GM19023 (cell line): ENCODE measurements at regions not wholly inside any gene's neighbourhood (a gene's known extent, or its start where the extent isn't known, plus 50 kb on each side); places are given as distances from the start of the nearest gene placed in this dataset.

Source experiments
- ATAC-seq: cut with Tn5 transposase; IDR thresholded peaks from one replicate; pipeline ENCODE4 v1.9.1; 2021; ENCODE audit warnings: mild to moderate bottlenecking, moderate library complexity; ENCODE audit not compliant: unreplicated experiment

DNA sequence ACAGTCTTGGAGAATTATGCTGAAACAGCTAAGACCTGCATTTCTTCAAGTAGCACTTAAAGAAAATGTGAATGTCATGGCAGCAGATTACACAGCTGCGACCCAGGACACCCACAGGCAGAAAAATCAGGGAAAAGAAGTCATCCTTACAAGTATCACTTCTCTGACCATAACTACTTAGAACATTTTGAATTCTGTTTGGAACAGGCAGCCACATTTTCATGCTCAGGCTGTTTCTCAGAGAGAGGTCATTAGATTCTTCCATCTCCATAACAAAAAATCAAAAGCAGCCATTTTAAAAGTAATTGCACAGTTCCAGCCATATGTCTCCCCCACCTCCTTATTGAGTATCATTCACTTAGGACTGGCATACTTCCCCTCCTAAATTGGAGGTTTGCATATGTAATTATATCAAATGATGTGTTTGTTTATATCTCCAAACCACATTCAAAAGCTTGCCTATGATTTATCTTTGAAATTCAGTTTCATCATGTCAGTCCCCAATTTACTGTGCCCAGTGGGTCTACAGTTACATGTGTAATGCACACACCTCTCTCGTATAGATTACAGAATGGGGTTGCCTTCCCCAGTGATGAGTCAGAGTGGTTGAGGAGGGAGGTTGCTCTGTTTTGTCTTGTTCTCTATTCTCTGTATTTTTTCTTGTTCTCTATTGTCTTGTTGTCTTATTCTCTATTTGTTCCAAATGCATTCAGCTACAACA, 276.5 kb upstream of the MTNR1B start:
- no peak for ATAC-seq

DNA sequence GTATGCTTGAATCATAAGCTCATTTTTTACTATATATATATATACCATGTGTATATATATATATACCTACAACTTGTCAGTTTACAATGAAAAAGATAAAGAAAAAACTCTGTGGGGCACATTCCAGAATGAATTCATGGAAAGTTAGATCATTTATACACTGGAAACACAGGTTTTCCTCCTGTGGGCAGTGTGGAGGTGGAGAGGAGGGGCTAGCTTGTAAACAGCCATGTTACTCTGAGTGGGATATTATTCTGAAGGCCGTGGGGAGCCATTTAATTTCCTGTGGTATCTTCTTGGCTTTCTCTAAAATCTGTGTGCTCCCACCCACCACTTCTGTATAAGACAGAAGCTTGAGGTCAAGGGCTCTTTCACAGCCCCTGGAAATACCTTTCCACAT, 273.4 kb upstream of the MTNR1B start:
- no peak for ATAC-seq

DNA sequence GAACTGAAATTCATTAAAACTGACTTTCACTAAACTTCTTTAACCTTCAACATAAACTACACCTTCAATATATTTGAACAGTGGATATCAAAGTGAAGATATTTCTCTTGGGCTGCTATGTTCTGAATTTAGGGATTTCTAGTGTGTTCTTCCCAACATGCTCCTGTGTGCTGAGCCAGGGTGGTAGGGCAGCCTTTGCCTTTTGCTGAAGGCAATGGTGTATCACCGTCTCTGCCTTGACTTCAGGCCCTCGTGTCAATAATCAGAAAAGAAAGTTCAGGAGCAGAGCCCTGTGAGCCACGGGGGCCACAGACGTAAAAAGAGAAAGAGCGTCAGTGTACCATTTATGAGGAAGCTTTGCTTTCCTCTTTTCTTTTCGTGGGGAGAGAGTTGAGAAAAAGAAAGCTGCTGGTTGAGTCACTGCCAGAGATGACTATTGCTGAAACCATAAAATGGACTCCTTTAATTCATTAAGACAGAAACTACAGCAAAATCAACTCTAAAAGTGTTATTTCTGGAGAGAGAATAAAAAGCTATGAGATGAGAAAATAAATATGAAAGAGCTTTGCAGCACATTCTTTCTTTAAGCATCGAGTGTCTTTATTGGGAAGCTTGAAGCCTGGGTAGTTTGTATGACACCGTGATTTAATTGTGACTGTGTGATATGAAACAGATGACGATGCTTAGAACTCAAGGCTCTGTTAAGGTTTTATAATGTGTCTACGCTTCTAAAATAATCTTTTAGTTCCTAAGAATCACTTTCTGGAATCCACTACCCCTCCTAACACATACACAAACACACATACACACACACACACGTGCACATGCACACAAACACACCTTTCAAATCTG, 271.8 kb upstream of the MTNR1B start:
- no peak for ATAC-seq

DNA sequence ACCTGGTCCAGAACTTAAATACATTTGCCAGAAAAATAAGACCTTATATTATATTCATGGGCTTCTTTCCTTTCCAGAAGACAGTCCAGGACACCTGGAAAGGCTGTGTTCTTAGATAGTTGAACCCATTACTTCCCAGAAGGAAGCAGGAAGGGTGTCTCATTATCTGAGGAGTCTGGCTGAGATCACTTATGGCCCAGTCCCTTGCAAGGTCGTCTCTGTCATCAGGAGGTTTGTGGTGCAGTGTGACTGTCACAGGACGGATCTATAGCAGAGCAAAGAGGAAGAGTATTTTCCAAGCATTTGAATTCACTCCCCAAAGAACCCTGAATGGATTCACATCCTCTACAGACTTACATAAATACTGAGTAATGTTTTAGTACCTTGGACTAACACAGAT, 270.7 kb upstream of the MTNR1B start:
- no peak for ATAC-seq

DNA sequence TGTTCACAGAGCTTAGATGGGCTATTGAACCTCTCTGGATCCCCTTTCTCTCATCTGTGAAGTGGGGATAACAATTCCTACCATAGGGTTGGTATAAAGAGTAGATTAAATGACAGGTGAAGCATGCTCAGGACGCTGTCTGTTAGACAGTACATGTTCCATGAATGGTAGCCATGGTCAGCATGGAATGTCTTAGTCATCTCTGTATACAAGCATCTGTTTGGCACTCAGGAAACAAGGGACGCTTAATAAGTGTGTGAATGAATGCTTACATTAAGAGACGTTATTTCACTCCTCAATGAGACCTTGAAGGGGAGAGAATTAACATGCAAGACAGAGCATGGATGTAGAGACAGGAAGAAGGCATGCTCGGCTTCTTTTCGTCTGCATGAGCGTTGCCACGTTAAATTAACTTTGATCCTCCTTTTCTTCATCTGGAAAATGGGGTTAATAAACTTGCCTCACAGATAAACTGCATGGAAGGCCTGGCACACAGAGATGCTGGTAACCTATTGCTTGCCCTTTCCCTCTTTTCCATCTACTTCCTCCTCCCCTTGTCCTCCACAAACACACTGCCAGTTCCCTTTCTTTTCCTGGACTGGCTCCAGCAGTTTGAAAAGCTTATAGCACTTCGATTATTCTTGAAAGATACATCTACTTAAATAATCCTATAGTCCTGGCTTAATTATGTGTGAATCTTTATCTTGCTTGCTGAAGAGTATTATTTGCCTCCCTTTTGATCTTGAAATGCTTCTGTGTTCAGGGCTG, 267.2 kb upstream of the MTNR1B start:
- no peak for ATAC-seq

DNA sequence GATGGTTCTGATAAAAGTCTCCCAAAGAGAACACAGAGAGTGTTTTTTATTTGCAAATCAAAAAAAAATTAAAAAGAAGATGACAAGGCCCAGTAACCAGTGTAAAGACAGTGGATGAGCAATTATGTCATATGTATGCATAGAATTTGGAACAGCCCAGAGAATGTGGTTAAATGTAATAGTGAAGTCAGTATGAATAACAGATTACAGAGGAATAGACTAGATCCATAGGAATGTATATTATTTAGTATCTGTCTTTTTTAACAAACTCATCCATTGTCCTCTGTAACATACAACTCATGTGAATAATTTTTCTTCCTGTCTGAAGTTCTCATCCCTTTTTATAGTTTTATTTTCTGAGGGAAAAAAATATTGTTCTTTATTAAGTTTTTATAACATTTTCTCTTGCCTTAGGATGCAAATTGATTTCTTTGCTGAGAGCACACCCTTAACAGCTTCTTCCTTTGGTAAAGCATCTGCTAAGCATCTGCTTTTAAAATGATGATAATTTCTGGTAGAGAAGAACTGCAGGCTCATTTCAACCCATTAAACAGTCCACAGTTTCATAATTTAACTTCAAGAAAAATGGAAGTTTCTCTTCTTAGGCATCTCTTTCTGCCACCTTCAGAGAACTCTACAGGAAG, 266.5 kb upstream of the MTNR1B start:
- no peak for ATAC-seq

DNA sequence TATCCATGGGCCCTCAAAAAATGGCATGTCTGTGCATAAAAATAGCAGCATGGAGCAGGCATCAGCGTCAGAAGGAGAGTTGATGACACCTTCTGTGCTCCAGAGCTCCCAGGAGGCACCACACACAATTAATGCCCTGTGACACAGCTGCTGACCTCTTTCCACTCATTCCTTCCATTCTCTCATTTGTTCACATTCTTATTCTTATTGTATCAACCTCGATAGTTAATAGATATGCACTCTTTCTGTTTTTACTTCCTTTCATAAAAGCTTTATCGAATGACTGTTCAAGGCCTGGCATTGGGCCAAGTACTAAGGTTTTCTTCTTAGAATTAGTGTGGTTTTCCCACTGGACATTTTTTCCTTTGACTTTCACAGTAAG, 266.0 kb upstream of the MTNR1B start:
- ATAC-seq = no peak

DNA sequence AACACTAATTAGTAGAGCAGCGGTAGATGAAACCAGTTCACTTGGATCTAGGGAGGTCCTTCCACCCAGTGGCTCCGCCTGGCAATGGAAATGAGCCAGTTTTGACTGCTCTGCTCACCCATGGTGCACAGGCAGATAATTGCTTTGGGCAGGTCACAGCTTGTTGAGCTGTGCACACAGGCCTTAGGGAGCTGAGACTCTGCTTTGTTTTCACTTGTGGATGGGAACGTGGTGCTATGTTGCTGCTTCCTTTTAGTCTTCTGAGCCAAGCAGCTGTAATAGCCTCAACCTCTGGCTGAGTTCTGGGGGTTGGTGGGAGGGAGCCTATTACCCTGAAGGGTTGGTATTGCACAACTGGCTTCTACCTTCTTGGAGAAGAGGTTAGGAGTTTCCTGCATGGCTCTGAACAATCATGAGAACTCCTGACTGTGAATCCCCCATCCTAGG, 262.3 kb upstream of the MTNR1B start:
- no peak for ATAC-seq

DNA sequence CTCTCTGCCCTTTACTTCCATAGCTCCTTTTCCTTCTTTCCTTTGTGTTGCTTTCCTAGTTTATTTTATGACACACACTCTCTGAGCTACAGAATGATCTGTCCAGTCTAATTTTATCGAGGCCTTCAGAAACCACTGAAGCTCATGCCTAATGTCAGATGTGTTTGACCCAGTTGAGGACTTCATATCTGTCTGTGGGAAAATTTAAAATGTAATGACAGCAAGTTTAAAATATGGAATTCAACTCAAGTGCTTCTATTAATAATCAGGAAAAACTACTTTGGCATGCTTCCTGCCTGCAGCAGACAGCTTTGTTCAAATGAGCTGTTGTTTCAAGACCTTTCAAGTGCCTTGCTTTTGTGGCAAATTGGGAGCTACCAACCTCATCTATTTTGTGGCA, 261.8 kb upstream of the MTNR1B start:
- no peak for ATAC-seq

DNA sequence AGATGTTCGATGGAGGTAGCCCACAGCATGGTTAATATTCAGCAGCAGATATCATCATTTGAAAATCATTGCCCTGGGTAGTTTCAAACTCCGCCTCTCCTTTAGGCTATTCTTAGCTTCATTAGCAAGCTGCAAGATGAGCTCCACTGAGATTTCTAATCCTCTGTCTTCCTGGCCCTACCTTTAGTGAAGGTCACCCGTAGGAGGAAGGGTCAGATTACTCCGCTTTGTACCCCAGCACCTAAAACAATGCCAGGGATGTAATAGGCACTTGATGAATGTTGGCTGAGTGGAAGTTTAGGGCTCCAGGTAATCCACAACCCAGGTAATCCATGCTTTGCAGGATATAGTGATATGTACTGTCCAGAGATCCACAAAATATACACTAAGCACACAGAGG, 260.1 kb upstream of the MTNR1B start:
- no peak for ATAC-seq

DNA sequence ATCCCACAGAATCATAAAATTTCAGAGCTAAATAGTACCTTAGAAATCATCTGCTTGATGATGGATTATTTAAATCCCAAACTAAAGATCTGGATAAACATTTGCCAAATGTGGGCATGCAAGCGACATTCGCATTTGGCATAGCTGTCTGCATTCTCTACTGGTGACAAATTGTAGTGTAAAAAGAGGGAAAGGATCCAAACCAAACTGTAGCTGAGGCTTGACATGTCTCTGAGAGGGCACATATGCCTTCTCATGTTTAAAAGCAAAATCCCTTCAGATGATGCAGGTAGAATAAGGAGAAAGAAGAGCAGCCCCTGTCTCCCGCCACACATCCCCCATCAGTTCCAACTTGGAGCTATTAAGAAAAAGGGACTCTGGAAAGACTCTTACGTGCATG, 257.5 kb upstream of the MTNR1B start:
- no peak for ATAC-seq

DNA sequence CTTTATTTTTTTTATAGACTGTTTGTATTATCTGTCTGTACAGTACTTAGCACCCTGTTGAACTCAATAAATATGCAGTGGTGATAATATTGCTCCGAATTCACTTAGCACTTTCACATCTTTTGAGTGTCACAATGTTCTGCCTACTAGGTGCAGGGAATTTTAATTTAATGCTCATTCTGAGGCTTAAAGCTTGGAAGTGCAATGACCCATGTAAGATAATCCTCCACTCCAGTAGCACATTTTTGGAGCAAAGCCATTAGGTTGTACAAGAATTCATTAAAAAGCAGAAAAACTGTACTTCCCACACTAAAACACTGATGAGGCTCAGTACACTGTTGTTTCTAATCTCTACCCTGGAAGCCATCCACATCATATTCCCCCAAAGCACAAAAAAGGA, 255.3 kb upstream of the MTNR1B start:
- no peak for ATAC-seq

DNA sequence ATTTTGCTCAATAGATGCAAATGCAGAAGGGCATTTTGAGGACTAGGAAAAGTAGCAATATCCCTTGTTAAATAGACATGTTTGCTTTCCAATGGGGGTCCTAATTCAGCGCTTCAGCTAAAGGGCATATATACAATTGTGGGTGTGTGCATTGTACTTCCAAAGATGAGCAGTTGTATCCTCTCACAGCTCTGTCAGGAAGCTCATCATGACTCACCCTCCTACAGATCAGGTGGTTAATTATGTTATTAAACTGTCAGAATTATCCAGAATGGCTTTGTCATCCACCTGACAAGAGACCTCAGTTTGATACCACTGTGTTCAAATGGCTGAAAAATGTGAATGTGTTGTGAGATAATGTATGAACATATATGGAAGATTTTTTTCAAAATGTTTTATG, 252.2 kb upstream of the MTNR1B start:
- no peak for ATAC-seq

DNA sequence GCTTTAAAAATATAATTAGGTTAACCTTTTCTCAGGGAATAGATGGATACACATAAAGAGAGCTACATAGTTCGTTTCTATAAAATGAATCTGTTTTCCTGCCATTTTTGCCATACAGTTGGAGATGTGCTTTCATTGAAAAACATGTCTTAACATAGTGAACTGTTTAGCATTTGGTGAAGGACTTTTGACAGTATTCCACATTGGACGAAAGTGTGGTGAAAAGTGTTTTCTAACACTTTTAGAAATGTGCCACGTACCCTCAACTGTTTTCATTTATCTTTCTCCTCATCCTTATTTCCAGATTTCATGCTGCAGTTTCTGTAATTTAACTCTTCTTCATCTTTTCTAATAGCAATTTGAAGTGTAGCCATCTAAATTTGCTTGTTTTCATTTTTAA, 249.1 kb upstream of the MTNR1B start:
- ATAC-seq = no peak

DNA sequence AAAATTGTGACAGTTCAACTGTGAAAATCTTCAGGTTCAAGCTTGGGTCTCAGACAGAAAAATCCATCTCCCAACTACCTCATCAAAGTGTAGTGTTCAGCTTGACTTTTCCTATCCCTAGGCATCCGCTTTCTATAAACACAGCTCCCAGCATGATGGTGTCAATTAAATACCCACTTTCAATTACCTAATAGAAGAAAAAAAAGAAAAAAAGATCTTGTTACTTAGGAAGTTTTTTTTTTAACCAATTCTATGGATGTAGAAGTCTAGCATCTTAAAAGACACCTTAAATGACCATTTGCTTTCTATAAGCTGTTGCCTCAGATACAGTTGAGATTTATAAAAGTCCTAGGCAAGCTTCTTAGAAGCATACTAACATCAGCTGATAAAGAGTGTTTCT, 244.1 kb upstream of the MTNR1B start:
- no peak for ATAC-seq

DNA sequence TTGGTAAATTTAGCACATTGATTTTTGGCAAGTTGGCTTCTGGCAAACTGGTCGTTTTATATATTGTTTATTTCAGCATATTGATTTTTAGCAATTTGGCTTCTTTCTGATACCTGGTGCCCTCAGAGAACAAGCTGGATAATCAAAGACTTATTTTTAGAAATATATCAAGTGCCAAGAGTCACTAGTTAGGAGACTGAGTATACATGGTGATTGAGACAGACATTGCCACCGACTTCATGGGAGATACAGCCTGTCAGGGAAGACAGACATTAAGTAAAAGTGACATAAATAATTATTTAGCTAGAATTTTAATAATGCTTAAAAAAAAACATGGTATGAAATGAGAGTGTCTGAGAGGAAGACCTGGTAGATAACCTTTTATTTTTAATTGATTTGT, 242.3 kb upstream of the MTNR1B start:
- ATAC-seq = no peak

DNA sequence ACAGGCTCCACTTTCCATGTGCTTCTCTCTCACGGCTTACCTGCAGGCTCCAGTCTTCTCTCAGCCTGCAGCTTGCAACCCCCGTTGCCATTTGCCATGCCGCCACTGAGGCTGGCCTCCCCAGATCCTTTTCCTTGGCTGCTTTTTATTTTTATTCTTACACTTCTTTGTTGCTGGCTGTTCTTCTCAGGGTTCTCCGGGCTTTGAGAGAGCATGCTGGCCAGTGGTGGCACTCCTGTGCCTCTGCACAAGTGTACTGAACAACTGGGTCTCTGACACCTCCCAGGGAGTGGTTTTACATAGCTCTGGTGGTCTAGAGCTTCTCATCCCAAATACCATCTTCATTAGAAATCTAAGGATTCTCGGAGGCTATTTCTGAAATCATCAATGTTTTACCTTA, 241.7 kb upstream of the MTNR1B start:
- ATAC-seq = no peak

DNA sequence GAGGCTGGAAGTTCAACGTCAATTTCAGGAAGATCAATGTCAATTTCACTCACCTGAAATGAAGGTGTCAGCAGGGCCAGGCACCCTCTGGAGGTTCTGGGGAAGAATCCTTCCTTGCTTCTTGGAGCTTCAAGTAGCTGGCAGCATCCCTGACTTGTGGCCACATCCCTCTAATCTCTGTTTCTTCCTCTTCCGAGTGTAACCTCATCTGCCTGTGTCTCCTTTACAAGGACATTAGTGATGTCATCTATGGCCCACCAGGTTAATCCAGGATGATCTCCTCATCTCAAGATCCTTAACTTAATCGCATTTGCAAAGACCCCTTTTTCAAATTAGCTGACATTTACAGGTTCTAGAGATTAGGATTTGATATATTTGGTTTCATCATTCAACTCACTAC, 240.8 kb upstream of the MTNR1B start:
- ATAC-seq = no peak

DNA sequence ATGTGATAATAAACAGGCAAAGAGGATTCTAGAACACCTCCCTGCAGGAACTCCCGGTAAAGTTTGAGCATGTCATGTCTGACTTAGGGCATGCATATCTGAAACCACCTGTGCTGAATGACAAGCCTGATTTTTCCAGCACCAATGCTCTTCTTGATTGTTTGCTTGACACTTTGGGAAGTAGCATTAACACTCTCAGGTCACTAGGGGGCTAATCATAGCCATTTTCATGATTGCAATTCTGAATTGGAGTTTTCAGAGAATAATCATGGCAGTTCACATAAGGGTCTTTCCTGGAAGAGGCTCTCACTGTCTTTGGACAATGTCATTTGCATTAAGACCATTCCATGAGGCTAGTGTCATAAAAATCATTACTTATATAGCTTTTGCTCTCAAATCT, 234.4 kb upstream of the MTNR1B start:
- no peak for ATAC-seq

DNA sequence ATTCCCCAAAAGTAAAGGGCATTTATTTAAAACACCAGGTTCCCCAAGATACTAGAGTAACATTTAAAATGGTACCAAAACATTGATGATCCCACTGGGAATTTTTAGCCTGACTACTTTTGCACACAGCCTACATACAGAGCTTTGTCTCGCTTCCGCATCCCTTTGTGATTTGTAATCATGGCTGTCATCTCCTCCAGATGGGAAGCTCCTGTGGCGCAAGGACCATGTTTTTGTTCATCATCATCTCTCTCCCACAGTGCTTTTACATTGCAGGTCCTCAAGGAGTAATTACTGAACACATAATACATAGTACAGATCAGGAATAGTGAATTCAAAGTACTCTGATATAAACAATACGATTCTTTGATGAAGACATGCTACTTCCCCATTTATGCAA, 231.2 kb upstream of the MTNR1B start:
- ATAC-seq = no peak

DNA sequence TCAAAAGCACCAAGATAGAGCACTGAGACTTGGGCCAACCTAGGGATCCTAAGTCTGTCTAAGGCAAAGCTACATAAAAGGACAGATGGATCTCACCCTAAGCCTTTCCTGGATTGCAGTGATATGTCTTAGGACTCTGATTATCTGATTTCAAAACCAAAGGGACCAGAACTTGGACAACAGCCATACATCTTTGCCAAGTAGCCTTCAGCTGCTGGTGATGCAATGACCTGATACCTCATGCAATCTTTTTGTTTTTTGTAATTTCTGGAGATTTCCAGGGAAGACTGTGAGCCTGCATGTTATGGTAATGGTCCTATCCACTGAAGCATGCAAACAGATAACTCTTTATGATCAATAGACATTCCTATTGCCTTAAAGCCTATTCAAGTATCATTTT, 230.4 kb upstream of the MTNR1B start:
- no peak for ATAC-seq
